ENCODE measurements at regions not wholly inside any gene's neighbourhood (a gene's known extent, or its start where the extent isn't known, plus 50 kb on each side); places are given as distances from the start of the nearest gene placed in this dataset.
"Not testable (repeated sequence)": the region's sequence is repeated elsewhere in the genome, so short reads cannot be mapped to it uniquely, and the experiment has no call there.

DNA sequence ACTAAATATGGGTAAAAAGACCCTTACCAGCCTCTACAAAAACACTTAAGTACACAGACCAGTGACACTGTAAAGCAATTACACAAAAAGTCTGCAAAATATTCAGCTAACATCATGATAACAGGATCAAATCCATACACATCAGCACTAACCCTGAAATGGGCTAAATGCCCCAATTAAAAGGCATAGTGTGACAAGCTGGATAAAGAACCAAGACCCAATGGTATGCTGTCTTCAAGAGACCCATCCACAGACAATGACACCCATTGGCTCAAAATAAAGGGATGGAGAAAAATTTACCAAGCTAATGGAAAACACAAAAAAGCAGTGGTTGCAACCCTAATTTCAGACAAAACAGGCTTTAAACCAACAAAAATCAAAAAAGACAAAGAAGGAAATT is 221.0 kb upstream of the ISL1 start:
- no peak for DNase-seq (ENCODE audit: low read depth)

DNA sequence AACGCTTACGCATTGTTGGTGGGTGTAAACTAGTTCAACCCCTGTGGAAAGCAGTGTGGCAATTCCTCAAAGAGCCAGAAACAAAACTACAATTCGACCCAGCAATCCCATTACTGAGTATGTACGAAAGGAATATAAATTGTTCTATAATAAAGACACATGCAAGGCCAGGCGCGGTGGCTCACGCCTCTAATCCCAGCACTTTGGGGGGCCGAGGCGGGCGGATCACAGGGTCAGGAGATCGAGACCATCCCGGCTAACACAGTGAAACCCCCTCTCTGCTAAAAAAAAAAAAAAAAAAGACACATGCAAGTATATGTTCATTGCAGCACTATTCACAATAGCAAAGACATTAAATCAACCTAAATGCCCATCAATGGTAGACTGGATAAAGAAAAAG is 217.6 kb upstream of the ISL1 start:
- not testable (repeated sequence) for DNase-seq (ENCODE audit: low read depth)

DNA sequence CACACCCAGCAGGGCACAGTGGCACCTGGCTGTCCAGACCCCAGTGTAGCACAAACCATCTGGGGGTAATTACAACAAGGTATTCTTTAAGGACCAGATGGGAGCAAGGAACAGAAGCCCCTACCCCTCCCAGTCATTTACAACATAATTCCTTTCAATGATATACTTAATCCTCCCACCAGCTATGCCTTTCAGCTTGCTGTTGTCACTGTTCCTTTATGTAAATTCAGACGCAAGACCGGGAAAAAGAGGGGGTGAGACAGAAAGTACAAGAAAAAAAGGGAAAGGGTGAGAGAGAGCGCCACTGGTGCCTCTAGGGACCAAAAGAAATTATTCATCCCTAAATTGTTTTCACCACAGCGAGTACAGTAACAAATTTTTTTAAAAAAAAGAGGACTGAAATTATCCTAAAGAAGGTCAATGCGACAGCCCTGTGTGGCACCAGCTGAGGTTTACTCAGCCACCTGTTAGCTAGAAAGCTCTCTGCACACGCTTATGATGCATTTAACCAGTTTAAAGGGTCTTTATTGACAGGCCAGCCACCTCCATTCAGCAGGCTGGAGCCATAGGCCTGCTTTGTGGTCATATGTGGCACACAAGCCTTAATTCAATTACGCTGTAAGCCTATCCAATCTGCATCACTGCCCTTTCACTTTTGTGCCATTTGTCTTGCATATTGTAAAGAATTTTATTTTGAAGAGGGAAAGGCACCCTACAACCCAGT is 210.2 kb upstream of the ISL1 start:
- DNase-seq (ENCODE audit: low read depth), result no peak

DNA sequence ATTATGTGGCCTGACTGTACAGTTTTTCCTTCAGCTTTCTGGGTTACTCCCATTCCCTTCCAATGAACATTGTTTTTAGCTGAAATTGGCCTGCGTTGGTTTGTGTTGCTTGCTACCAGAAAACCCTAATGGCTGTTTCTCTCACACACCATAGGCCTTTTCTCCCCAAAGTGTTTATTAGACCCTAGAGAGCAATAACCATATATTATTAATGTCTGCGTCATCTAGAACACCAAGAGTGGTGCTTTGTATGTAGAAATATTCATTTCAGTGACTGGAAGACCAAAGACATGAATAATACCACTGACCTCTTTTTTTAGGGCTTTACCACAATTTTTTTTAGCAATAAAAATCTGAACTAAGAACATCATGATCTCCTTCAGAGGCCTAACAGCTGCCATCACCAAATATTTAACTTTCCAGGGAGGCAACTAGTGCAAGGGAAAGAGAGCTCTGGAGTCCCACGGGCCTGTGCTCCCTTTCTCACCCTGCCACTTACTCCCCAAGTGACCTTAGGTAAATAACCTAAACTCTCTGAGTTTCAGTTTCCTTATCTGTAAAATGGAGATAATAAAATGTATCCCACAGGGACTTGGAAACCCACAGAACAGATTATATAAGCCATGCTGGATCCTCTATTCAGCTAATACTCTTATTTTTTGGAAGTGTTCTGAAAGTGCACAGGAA is 201.9 kb upstream of the ISL1 start:
- no peak for DNase-seq (ENCODE audit: low read depth)

DNA sequence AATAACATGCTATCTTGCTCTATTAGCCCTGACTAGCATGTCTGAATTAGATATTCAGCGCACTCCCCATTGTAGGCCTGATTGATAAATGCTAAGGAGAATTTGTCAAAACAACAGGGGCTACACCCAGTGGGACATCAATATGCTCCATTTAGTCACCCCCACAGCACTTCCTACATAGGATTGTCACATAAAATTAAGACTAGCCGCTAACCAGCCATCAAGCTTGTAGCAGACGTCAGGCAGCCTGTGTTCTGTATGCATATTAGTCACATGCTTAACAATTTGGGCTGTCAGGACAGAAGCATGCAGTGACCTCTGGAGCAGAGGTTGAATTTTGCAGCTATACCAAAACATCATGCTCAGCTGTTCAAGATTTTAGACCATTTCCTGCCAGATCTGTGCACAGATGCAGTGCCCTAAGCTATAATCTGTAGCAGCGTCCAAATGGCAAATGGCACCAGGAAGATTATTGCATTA is 197.4 kb upstream of the ISL1 start:
- no peak for DNase-seq (ENCODE audit: low read depth)

DNA sequence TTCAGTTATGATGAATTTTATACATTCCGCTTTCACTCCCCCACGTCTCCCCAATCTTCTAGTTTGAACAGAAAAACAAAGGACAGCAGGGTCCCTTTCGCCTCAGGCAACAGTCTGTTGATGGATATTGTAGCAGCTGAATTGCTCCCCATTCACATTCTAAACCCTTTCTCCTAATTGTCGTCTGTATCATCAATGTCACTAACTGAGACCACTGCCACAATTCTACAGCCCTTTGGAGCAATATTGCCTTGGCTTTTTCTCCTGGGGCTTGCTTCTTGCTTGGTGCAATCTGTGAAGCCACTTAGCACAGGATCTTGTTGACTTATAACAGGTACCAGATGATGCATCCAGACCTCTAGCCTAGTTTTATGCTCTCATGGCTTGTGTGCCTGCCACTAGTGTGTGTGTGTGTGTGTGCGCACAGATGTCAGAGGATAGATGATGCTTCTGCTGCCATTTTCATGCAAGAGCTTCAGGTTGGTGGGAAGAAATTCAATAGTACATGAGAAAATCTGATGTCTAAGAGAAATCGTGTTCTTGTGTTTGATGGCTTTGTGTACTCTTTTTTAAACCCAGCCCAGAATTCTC is 195.2 kb upstream of the ISL1 start:
- no peak for DNase-seq (ENCODE audit: low read depth)

DNA sequence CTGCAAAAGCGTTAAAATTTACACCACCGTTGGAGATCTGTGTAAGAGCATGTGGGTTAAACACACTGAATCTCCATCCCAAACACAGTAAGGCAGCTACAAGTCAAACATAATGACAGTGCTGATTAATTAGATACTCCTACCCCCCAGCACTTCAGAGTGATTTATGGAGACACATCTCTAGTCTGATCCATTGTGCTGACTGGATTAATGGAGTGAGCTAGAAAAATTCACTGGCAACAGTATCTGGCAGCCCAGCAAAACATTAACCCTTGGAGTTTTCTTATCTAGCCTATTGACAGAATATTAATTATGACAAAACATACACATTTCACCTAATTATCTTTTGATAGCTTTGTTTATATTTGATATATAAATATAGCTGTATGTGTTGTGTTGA is 188.6 kb upstream of the ISL1 start:
- no peak for DNase-seq (ENCODE audit: low read depth)

DNA sequence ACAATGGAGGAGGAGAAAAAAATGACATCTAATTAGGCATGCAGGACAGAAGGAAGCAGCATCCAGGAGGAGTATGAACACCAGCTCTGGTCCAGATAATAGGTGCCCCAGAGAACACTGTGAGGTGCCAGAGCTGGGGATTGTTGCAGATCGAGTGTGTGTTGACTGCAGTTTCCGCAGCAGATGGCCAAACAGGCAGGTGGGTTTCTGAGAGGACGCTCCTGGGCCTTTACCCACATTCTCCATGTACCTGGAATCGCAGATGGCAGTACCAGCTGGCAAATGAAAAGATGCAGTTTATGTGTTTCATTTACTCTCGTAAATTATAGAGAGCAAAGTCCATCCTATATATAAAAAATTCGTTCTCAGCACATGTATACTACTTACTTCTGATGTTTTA is 182.2 kb upstream of the ISL1 start:
- no peak for DNase-seq (ENCODE audit: low read depth)

DNA sequence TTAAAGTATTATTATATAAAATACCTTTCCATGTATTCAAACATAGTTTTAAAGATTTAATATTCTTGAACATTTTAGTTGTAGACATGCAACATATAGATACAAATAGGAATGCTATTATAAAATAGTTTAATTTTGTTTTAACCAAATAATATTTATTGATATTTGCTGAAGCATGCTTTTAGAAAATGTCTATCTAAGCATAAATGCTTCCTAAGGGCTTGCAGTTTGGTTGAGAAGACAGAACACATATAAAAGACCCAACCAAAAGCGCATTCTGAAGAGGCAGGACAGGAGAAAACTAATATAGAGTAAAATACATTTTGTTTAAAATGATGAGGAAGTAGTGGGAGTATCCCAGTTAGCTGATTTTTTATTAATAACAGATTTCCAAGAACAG is 181.5 kb upstream of the ISL1 start:
- no peak for DNase-seq (ENCODE audit: low read depth)

DNA sequence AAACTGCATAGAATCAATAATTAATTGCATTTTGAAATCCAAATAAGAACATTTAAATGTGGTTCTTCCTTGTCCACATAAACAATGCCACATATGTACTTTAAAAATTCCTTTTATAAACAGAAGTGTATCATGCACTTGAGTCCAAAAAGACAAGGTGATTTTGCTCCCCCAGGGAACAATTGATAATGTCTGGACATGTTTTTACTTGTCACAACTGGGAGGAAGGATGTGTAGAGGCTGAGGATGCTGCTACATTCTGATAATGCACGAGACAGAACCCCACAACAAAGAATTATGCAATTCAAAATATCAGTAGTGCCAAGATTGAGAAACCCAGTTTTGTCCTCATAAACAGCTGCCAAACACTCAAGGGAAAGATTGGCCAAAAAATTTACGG is 181.1 kb upstream of the ISL1 start:
- DNase-seq (ENCODE audit: low read depth), result no peak

DNA sequence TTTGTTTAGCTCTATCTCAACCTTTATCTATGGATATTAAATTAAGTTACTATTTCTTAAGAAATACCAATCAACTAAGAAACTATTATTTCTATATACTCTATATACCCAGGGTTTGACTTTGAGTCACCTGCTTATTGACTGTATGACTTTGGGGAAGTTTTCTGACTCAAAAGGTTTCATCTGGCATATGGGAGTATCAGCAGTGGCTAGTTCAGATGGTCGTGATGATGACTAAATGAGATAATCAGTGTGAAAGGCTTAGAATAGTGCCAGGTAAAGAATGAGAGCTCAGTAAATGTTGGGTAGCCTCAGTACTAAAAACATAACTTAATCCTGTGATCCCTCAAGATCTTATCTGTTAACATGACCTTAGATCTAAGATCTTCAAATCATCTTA is 179.7 kb upstream of the ISL1 start:
- DNase-seq (ENCODE audit: low read depth), result no peak

DNA sequence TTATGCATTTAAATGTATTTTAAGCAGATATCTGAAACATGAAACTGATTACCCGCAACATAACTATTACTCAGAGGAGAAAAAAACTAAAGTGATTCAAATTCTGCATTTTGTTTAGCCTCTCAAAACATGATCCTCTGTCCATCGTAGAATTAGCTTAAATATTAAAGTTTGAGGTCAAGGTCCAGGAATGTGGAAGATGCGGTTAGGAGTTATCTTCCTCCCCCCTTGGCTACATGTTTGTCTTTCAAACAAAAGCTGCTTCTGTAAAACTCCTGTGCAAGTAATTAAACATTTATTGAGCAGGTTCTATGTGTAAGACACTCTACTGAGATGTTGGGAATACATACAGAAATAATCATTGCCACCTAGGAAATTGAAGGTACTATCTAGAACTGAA is 175.0 kb upstream of the ISL1 start:
- no peak for DNase-seq (ENCODE audit: low read depth)

DNA sequence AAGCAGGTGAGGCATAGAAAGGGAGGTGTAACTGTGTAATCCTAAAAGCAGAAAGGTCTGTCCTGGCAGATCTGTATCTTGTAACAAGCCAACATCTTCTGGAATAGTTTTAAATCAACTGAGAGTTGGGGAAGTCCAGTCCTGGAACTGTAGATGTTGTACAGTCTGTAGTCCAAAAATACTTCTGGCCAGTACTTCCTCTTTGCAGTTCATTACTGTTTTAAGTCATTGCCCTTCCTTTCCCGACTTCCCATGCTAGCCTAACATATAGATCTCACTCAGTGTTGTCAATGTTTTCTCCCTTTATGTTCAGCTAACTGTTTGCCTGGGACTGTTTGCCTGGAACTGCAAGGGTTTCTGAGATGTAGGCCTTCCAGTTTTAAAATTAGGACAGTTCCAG is 168.5 kb upstream of the ISL1 start:
- DNase-seq (ENCODE audit: low read depth), result no peak

DNA sequence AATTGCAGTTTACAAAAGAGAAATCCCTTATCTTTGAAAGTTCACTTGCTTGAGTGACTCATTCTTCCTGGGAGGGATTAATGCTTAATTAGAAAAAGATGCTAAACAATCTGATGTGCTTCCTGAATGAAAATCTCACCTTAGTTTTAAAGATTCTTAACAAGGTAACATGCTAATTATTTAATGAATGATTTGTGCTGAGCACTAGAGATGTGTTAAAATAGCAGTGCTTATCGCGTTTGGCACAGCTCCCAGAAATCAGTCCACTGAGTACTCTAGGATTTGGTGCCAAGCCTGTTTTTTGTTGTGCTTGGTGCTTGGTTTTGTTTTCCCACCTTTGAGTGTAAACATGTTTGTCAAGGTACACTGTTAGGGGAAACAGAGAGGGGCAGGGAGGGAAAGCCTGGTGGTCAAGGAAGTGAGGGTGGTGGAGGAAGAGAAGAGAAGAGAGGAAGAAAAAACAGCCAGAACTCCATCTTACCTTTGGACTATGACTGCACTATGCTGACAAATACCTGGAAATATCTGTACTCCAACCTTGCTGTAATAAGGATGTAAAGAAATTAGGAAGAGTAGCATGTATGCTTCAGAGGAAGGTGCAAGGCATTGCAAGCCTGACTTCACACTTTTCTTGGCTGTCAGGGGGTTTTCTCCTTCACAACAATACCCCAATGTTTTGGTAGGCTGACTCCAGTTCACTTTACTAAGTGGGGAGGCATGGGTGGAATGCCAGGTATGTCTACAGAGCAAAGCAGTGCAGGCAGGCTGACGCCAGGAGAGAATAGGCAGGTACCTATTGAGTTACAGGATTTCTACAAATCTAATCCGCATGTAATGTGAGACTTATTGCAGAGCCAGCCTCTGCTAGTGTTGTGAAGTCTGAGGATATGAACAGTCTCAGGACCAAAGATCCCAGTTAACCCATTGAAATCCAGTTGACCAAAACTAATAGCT is 157.2 kb upstream of the ISL1 start:
- DNase-seq (ENCODE audit: low read depth), result no peak

DNA sequence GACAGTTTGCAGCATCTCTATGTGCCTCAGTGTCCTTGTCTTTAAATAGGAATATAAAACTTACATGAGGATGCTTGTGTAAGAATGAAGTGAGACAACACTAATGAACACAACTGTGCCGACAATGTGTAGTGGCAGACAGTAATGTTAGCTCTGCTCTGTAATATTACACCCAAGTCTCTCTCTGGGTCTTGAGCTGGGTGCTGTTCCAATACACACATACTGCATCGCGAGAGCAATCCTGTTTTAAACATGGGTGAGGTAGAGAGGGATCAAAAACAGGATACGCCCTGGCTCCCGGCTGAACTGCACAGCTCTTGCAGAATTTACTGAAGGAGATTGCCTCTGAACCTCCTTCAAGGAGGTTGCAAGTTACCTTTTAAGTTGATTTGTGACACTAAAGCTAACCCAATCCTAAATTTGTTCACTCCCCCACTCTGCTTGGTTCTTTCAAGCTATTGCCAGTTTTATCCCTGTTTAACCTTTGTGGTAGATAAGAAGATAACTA is 155.2 kb upstream of the ISL1 start:
- no peak for DNase-seq (ENCODE audit: low read depth)

DNA sequence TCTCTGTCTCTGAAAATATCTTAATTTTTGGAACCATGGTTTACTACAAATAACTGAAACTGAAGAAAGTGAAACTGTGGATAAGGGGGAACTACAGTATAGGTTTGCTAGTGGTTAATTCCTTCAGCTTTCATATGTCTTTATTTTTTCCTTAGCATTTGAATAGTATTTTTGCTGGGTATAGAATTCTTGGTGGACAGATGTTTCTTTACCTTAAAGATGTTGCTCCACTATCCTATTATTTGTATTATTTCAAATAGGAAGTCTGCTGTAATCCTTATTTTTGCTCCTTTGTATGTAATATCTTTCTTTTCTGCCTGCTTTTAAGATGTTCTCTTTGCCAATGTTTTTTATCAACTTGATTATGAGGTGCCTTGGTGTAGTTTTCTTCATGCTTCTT is 152.9 kb upstream of the ISL1 start:
- no peak for DNase-seq (ENCODE audit: low read depth)

DNA sequence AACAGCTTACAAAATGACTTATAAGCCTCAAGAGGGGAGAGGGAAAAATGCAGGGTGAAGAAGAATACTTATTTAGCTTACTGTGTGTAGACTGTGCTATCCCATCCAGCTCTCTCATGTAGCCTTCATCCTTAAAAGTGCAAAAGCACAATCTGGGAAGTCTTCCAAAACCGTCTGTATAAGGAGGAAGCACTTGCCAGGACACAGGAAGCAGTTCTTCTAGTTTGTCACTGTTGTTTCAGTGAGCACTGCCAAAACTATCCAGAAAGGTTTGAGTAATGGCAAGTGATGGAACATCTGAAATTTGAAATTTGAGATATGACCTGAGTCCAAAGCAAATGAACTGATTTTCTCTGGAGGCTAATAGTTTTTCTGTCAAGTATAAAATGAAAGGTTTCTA is 140.8 kb upstream of the ISL1 start:
- peak; percentile 1 for DNase-seq (ENCODE audit: low read depth)

DNA sequence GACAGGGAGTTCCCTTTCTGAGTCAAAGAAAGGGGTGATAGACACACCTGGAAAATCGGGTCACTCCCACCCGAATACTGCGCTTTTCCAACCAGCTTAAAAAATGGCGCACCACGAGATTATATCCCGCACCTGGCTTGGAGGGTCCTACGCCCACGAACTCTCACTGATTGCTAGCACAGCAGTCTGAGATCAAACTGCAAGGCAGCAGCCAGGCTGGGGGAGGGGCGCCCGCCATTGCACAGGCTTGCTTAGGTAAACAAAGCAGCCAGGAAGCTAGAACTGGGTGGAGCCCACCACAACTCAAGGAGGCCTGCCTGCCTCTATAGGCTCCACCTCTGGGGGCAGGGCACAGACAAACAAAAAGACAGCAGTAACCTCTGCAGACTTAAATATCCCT is 132.3 kb upstream of the ISL1 start:
- not testable (repeated sequence) for DNase-seq (ENCODE audit: low read depth)

DNA sequence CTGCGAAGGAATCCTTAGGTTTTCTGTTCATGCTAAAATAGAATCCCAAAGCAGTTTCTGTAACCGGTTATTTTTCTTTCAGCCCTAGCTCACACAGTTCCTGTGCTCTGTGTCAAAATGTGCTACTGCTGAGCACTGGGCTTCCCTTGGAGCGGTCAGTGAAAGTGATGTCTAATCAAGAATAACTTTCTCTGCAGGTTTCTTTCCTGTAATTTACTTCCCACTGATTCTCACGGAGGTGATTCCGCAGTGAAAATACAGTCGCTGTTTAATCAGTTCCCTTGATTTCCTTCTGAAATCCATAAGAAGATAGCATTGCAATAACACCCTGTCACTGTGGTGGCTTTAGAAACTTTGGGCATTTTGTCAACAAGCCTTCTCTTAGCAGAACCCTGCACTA is 112.0 kb upstream of the ISL1 start:
- DNase-seq (ENCODE audit: low read depth), result no peak

DNA sequence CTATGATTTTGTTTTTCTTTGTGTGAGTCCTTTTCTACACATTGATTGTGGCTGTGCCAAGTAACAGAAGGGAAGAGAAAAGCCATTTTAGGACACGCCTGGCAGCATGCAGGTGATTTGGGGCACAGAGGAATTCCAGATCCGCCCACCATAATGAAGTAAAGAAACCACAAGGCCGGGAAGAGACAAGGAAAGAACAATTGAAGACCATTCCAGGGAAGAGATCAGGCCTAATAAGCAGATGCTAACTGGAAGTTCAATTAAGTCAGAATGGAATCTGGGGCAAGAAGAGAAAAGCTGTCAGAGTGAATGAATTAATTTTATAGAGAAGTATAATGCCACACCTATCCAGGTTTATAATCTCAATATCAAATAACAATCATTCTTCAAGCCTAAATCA is 110.2 kb upstream of the ISL1 start:
- DNase-seq (ENCODE audit: low read depth), result no peak

DNA sequence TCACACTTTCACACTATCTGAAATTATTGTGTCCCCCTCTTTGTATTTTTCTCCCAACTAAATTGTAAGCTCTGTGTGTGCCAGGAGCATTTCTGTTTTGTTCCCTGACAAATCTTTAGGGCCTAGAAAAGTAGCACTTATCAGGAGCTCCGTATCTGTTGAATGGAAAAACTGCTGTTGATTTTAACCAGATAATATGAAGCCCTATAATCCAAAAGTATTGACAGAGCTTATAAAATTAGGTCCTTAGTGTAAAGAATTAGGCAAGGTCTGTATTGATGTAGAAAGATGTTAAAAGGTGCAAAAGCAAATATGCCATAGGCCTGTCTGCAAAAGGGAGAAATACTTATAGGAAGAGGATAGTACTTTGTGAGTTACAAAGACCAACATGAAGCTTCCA is 109.4 kb upstream of the ISL1 start:
- no peak for DNase-seq (ENCODE audit: low read depth)

DNA sequence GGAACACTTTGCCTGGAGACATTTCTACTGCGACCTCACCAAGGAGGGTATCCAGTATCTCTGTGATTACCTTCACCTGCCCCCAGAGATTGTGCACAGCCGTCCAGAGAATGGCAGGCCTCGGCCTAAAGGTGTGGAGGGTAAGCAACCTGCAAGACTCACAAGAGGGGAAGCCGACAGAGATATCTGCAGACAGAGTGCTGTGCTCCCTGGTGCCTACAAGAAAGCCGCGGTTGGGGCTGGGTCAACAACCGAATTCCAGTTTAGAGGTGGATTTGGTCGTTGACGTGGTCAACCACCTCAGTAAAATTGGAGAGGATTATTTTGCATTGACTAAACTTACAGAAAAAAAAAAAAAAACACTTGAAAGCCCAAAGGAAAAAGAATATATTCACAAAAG is 107.8 kb upstream of the ISL1 start:
- DNase-seq (ENCODE audit: low read depth), result no peak

Data from M059J (cell line).